HG03139 (cell line): ENCODE measurements at regions not wholly inside any gene's neighbourhood (a gene's known extent, or its start where the extent isn't known, plus 50 kb on each side); places are given as distances from the start of the nearest gene placed in this dataset.

Experiments
- ATAC-seq: cut with Tn5 transposase; IDR thresholded peaks from one replicate; pipeline ENCODE4 v1.9.1; 2021; ENCODE audit not compliant: unreplicated experiment

DNA sequence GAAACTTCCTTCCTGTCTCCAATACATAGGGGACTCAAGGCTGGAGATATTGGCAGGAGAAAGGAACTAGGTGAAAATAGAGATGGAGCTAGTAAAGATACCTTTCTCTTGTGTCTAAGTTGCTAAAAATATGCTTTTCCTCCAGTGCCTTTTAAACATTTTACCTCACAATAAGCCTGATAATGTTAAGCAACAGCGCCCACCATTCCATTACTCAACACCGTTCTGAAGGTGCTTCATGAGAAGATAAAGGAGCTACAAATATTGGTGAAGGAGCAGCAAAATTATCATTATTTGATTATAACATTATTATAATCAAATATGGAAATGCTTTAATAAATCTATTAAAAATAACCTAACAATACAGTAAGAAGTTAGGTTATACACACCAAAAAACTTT, 83.6 kb upstream of the BARX2 start:
- ATAC-seq = no peak

- no peak for ATAC-seq
These were observed 84.1 kb upstream of the BARX2 start for GRCh38 chr11:129291546-129291945.

- ATAC-seq = no peak
These were observed 84.7 kb upstream of the BARX2 start for GRCh38 chr11:129290966-129291365.

DNA sequence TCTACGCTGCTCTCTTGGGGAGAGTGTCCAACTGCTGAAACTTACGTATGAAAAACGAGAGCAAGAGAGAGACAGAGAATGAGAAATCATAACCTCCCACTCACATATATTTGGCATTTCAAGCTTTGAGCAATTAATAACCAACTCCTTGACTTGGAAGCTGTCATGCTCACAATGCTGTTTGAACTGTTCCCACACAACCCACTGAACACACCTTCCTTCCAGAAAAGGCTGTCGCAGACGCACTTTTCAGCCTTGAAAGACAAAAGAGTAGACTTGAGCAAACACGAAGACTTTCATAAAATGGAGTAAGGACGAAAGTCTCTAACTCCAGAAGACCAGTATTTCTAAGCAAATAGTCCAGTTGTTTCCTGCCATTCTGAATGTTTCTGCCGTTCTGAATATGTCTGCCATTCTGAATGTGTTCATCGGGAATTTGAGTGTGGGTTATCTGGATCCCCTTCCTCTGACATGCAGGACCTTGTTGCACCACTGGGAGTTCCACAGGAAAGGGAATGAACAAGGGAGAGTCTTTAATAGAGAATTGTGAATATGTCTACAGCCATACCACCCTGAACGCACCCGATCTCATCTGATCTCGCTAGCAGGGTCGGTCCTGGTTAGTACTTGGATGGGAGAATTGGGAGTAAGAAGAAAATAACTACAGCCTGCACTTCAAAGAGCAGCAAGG, 86.2 kb upstream of the BARX2 start:
- ATAC-seq = no peak

DNA sequence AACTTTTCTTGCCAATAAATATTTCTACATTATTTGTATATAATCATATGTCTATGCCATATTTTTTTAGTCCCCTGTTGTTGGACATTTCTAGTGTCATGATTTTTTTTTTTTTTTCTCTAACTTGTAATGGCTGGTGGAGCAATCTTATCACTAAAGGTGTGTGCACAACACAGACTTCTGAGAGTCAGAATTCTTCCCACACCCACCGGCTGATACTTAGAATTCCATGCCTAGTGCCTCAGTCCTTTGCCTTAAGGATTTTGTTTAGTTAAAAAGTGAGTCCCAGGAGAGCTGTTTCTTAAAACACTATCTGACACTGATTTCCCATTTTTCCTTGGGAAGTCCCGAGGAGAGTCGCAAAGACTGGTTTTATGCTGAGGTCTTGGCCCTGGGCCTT, 87.7 kb upstream of the BARX2 start:
- ATAC-seq = no peak

GRCh38 chr11:129286813-129287212, 88.8 kb upstream of the BARX2 start:
- no peak for ATAC-seq

- ATAC-seq = no peak
These were observed 90.3 kb upstream of the BARX2 start for GRCh38 chr11:129285402-129285786.

DNA sequence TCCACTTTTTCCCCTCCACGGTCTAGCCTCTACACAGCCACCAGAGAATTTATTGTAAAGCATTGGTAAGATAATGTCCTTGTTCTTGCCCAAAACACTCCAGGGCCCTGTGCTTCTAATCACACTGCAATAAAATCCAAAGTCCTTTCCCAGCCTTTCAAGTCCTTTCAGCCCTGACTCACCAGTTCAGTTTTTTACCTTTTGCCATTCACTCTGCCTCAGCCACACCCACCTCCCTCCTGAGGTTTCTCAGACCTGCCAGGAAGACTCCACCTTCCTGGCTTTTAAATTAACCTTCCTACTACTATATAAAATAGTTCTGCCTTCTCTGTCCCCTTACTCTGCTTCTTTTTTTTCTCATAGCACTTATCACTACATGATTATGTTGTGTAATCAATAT, 91.0 kb upstream of the ARHGAP32 start:
- no peak for ATAC-seq

- no peak for ATAC-seq
These were observed 90.5 kb upstream of the ARHGAP32 start for GRCh38 chr11:129282634-129283033.

DNA sequence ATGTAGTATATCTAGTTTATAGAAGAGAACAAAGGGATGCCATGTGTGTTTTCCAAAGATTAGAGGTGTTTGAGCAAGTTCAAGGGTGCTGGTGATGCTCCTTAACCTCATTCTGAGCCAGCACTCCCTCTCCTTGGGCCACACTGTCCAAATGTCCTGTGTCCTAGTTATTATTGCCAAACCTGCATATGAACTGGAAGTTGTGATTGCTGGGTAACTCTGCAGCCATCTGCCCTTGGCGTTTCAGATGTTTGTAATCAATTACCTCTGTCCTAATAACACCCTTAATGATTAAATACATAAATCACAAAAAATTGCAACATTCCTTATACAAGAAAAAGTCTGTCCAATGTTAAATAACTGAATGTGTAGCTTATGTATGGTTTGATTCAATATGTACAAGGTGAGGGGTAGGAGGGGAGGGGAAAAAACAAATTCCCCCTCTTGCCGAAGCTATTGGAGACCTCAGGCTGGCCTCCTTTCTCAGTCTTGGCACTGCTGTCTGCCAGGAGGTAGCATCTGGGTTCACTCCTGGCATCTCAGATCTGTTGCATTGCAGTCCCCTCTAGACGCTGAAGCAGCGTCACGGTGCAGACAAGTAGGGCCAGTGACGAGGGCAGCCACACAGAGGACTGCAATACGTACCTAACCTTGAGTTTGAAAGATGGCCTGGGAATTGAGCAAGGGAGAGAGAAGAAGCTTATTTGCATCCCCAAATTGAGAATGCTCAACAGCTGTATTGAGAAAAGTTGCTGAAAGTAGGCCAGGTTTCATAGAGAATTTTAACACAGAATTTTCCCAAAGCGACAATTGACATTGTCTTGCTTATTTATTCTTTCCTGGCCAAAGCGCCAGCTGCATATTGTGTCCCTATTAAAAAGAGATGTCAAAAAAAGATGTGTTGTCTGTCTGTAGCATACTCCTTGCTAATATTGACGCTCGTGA, 89.6 kb upstream of the ARHGAP32 start:
- ATAC-seq = no peak

- no peak for ATAC-seq
These were observed 88.1 kb upstream of the ARHGAP32 start for GRCh38 chr11:129280027-129280811.

GRCh38 chr11:129279326-129280026, 87.4 kb upstream of the ARHGAP32 start:
- ATAC-seq = peak; percentile 56

GRCh38 chr11:129278586-129279319, 86.6 kb upstream of the ARHGAP32 start:
- peak; percentile 11 for ATAC-seq

DNA sequence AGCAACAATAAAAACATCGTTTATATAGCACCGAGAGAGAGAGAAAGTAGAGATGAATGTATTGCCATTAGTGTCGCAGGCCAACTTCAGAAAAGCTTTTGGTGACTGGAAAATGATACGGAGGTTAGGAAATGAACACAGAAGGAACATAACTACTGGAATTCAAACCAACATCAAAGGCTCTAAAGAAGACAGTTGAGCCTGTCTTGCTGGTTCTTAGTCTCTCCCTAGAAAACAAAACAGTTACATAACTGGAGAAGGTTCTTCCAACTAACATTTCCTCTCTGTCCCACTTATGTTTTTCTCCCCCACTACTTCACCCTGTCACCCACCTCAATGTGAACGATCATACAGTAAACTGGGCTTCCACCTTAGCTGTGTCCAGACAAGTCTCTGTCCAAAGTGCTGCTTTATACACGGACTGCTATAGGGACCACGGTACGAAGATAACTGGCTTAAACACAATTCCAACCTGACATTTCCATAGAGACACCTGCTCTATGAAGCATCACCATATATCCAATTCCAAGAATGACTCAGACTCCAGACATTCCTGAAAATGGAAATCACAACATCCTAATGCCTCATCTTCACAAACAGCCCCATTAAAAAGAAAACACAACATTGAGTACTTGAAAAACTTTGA, 85.2 kb upstream of the ARHGAP32 start:
- no peak for ATAC-seq

GRCh38 chr11:129275828-129276227, 83.7 kb upstream of the ARHGAP32 start:
- no peak for ATAC-seq

DNA sequence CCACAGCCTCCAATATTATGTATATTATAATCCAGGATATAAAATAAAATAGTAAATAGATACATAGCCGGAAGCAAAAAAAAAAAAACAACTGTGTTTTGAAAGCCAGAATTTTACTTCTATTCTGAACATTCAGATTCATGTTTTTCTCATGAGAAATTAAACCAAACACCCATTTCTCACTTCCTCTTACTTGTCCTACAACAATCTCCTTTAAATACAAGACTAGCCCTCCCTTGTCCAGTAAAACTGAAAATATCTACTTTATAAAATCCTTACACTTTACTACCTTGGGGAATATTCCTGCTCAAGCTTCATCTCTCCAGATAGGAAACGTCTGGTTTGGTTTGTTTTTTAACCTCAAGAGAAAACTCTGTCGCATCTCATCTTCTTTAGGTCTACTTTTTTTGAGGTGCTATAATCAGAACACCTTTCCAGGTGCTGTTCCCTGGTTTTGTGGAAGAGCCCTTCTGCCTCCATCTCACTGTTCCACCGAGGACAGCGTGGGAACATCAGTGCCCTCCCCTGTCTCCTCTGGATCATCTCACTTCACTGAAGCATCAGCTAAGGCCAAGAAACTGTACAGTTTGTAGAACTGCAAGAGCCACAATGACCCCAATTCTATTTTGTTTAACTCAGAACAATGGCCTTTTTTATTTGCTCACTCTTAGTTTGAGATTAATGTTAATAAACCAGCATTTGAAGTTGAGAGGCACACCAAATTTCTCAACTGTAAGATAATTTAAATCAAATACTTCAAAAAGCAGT, 82.0 kb upstream of the ARHGAP32 start:
- ATAC-seq = no peak

GRCh38 chr11:129273322-129273721, 81.2 kb upstream of the ARHGAP32 start:
- no peak for ATAC-seq

- ATAC-seq = no peak
These were observed 78.9 kb upstream of the ARHGAP32 start for GRCh38 chr11:129271030-129271429.

DNA sequence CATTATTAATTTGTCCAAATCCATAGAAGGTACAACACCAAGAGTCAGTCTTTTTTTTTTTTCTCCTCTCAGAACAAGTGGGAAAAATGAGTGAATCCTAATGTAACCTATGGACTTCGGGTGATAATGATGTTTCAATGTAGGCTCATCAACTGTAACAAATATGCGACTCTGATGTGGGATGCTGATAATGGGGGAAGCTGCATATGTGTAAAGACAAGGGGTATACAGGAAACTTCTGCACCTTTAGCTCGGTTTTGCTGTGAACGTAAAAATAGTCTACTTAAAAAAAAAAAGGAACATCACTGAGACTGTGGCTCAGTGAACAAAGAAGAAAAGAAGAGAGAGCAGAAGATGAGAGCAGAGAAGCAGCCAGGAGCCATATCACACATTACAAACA, 78.3 kb upstream of the ARHGAP32 start:
- ATAC-seq = no peak
